Activated B cell treated with CpG ODN at 0.5 μM for 24 hours (primary cell): ENCODE measurements at regions not wholly inside any gene's neighbourhood (a gene's known extent, or its start where the extent isn't known, plus 50 kb on each side); places are given as distances from the start of the nearest gene placed in this dataset.

ENCODE experiments used
- ATAC-seq: fragments of 200-7000 bp; cut with Tn5 transposase; one replicate; pipeline ENCODE4 v1.10.0; 2021; ENCODE audit warnings: low read depth, mild to moderate bottlenecking, moderate library complexity
- CTCF ChIA-PET: fragments of 350-600 bp; sonication (Branson Sonifier 250); formaldehyde crosslinking; loops from one replicate; lab custom pipeline; 2021; ENCODE audit warnings: antibody characterized with exemption; lab: Charles Lee
- POLR2A ChIA-PET: fragments of 350-600 bp; sonication (Branson Sonifier 250); formaldehyde crosslinking; loops from one replicate; lab custom pipeline; 2021; ENCODE audit warnings: antibody characterized with exemption; lab: Charles Lee
- DNase-seq: peaks from one replicate; pipeline ENCODE4 v3.0.0; 2022
- H3K27ac Mint-ChIP-seq: one replicate; pipeline ENCODE4 v1.8.0; 2020; ENCODE audit warnings: mixed read lengths
- H3K27me3 Mint-ChIP-seq: one replicate; pipeline ENCODE4 v1.8.0; 2021; ENCODE audit warnings: mixed read lengths
- H3K36me3 Mint-ChIP-seq: one replicate; pipeline ENCODE4 v1.8.0; 2021; ENCODE audit warnings: low read depth, mixed read lengths
- H3K4me1 Mint-ChIP-seq: one replicate; pipeline ENCODE4 v1.8.0; 2021; ENCODE audit warnings: mixed read lengths
- H3K4me3 Mint-ChIP-seq: one replicate; pipeline ENCODE4 v1.8.0; 2020; ENCODE audit warnings: mild to moderate bottlenecking, mixed read lengths
- H3K9me3 Mint-ChIP-seq: one replicate; pipeline ENCODE4 v1.8.0; 2020; ENCODE audit warnings: mixed read lengths
- CTCF ChIP-seq: fragments of 200-600 bp; IDR thresholded peaks from one replicate; pipeline ENCODE4 v1.8.0; 2022; ENCODE audit warnings: antibody characterized with exemption, mild to moderate bottlenecking
- intact Hi-C: fragments of 100-400 bp; cut with micrococcal nuclease; formaldehyde crosslinking; loops from one replicate; pipeline ENCODE4 v1.15.1; 2024

DNA sequence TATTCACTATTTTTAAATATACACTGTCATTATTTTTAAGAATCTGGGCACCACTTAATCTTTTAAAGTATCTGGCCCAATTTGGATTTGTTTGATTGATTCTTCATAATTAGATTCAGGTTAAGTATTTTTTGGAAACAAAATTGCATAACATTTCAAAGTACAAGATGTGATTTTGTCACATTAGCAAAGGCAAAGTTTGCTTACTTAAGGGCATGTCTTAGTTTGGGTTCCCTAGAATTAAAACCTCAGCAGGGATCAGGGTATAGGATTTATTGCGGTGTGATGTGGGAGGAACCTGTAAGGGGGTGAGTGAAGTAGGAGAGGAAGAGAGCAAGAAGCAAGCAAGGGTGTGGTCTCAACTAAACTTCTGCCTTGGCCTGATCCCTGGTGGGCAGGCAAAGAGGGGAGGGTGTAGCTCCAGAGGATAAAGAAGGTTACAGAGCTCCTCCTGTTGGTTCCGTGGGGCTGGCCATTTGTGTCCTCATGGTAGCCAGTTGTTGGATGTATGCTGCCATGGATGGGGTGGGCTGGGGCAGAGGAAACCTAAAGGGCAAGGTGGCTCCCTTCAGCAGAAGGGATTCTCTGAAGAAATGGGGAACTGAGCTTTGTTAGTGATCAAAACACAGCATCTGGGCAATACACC, 668.7 kb upstream of the SLC35B3 start:
- Mint-ChIP-seq H3K27me3 (no peaks in the 10 kb centered on the region), H3K9me3 (peaks cover 4% of the 10 kb centered on the region), H3K4me1 (no peaks in the 10 kb centered on the region), H3K36me3 (no peaks in the 10 kb centered on the region), H3K4me3 (no peak overlapping the region), H3K27ac (no peak overlapping the region)
- intact Hi-C loops = no loop called here
- DNase-seq (no peak), ATAC-seq (no peak)
- ChIA-PET CTCF (no interaction called here), POLR2A (no interaction called here)
- no peak for TF ChIP-seq CTCF

- no peaks in the 10 kb centered on the region for H3K36me3 Mint-ChIP-seq
- POLR2A ChIA-PET = no interaction called here
- H3K27me3 Mint-ChIP-seq = no peaks in the 10 kb centered on the region
- CTCF ChIA-PET = no interaction called here
- ATAC-seq = no peak
- intact Hi-C loops = no loop called here
- H3K4me1 Mint-ChIP-seq = no peaks in the 10 kb centered on the region
- no peak for TF ChIP-seq CTCF
- H3K27ac Mint-ChIP-seq = no peak overlapping the region
- H3K4me3 Mint-ChIP-seq = no peak overlapping the region
- peaks cover 7% of the 10 kb centered on the region for H3K9me3 Mint-ChIP-seq
- DNase-seq = no peak
These were observed 666.6 kb upstream of the SLC35B3 start for GRCh38 chr6:9101920-9102319.

GRCh38 chr6:9100869-9101580, 665.7 kb upstream of the SLC35B3 start:
- intact Hi-C loops = no loop called here
- H3K27ac Mint-ChIP-seq = no peak overlapping the region
- ATAC-seq (no peak), DNase-seq (no peak)
- CTCF ChIA-PET = no interaction called here
- peaks cover 7% of the 10 kb centered on the region for H3K9me3 Mint-ChIP-seq
- H3K4me3 Mint-ChIP-seq = no peak overlapping the region
- no peaks in the 10 kb centered on the region for H3K36me3 Mint-ChIP-seq
- no peaks in the 10 kb centered on the region for H3K27me3 Mint-ChIP-seq
- no peaks in the 10 kb centered on the region for H3K4me1 Mint-ChIP-seq
- POLR2A ChIA-PET = no interaction called here
- TF ChIP-seq CTCF = no peak

DNA sequence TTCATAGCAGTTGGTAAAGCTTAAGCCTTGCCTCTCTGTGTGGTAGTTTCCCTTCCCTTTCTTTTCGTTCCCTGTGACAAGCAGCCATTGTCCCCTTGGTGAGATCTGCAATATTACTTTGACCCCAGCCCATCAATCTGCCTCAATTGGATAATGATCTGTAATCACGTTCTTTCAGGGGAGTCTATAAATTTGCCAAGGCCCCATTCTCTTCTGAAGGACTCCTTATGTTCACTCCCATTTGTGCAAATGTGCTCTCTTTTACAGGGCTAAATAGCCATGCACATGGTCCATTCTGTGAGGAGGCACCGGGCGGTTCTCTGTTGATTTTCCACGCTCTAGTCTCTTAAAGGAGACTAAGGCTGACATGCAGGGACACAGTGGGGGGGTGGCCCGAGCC, 660.4 kb upstream of the SLC35B3 start:
- no peaks in the 10 kb centered on the region for H3K27me3 Mint-ChIP-seq
- H3K36me3 Mint-ChIP-seq = no peaks in the 10 kb centered on the region
- ATAC-seq = no peak
- peaks cover 10% of the 10 kb centered on the region for H3K9me3 Mint-ChIP-seq
- CTCF ChIA-PET = no interaction called here
- no peak overlapping the region for H3K27ac Mint-ChIP-seq
- POLR2A ChIA-PET = no interaction called here
- DNase-seq = no peak
- no peaks in the 10 kb centered on the region for H3K4me1 Mint-ChIP-seq
- H3K4me3 Mint-ChIP-seq = no peak overlapping the region
- intact Hi-C loops = no loop called here
- TF ChIP-seq CTCF = no peak

GRCh38 chr6:9095137-9095536, 659.8 kb upstream of the SLC35B3 start:
- ATAC-seq (no peak), DNase-seq (no peak)
- H3K27ac Mint-ChIP-seq = no peak overlapping the region
- no peak for TF ChIP-seq CTCF
- ChIA-PET POLR2A (no interaction called here), CTCF (no interaction called here)
- no peaks in the 10 kb centered on the region for H3K4me1 Mint-ChIP-seq
- no peak overlapping the region for H3K4me3 Mint-ChIP-seq
- peaks cover 8% of the 10 kb centered on the region for H3K9me3 Mint-ChIP-seq
- no peaks in the 10 kb centered on the region for H3K27me3 Mint-ChIP-seq
- H3K36me3 Mint-ChIP-seq = no peaks in the 10 kb centered on the region
- intact Hi-C loops = no loop called here
